K562 (cell line): ENCODE measurements at regions not wholly inside any gene's neighbourhood (a gene's known extent, or its start where the extent isn't known, plus 50 kb on each side); places are given as distances from the start of the nearest gene placed in this dataset.

ENCODE experiments used
- ATAC-seq: fragments of 200-7000 bp; cut with Tn5 transposase; 3 replicates; pipeline ENCODE4 v1.9.1; 2020; ENCODE audit warnings: moderate library complexity
- BruUV-seq: library from RNA; stranded (reverse); fragments of 400-500 nt; replicated peaks from 2 replicates; lab custom pipeline; 2021; lab: Mats Ljungman, UMichigan
- CTCF ChIA-PET: fragments of 300-600 bp; formaldehyde crosslinking; extraction: SDS; loops from one replicate; lab custom pipeline; 2021; ENCODE audit warnings: low intra/inter-chr PET ratio; lab: Yijun Ruan, JAX
- POLR2A ChIA-PET: fragments of 300-600, 350-650 bp; sonication (Branson Sonifier 250); formaldehyde crosslinking; extraction: SDS; loops from one replicate; lab custom pipeline; 2021; ENCODE audit warnings: antibody characterized with exemption, inconsistent platforms; lab: Yijun Ruan, JAX
- DNase-seq, 4 experiments: peaks; one replicate each; pipeline versions ENCODE4 v3.0.0 to v3.0.0-alpha.2; 2011 to 2018; ENCODE audit warnings: low spot score in 3 of 4, mixed read lengths in 3 of 4; ENCODE audit errors: extremely low read depth in 1 of 4
- FAIRE-seq: peaks from 2 replicates; lab custom pipeline; 2011; peaks lifted over from hg19 to GRCh38; lab: Jason Lieb, UNC
- H2AFZ ChIP-seq: 2 replicates; pipeline ENCODE4 v1.6.0; 2011; ENCODE audit warnings: low read depth, low read length, control low read depth, inconsistent platforms
- H3K27ac ChIP-seq: fragments of 200-600 bp; 3 replicates; pipeline ENCODE4 v1.8.0; 2011; ENCODE audit warnings: low read depth, mild to moderate bottlenecking, control low read depth, inconsistent platforms, low read length, moderate library complexity, mixed read lengths; ENCODE audit errors: extremely low read depth
- H3K27me3 ChIP-seq, 2 experiments: fragments of 300-600 bp in 1 of 2; 2 replicates in 1 of 2; 3 replicates in 1 of 2; pipeline versions ENCODE4 v1.6.0 to v1.8.0; 2011; ENCODE audit warnings: inconsistent platforms in 2 of 2, low read length in 2 of 2, mild to moderate bottlenecking in 1 of 2, mixed read lengths in 1 of 2, moderate library complexity in 1 of 2; ENCODE audit not compliant: control insufficient read depth in 2 of 2, insufficient read depth in 2 of 2
- H3K36me3 ChIP-seq: fragments of 300-600 bp; 3 replicates; pipeline ENCODE4 v1.8.0; 2011; ENCODE audit warnings: mild to moderate bottlenecking, low read length, inconsistent platforms; ENCODE audit not compliant: control insufficient read depth, insufficient read depth
- H3K4me1 ChIP-seq, 2 experiments: fragments of 200-600 bp in 1 of 2; replicated peaks in 1 of 2; 2 replicates in 1 of 2; 3 replicates in 1 of 2; pipeline versions ENCODE4 v1.5.1 to v1.8.0; 2011; ENCODE audit warnings: inconsistent platforms in 2 of 2, low read length in 2 of 2, mild to moderate bottlenecking in 1 of 2, mixed read lengths in 1 of 2, moderate library complexity in 1 of 2; ENCODE audit not compliant: control insufficient read depth in 2 of 2, insufficient read depth in 2 of 2
- H3K4me2 ChIP-seq: 2 replicates; pipeline ENCODE4 v1.6.1; 2011; ENCODE audit warnings: low read length, control low read depth, inconsistent platforms, mixed read lengths; ENCODE audit not compliant: insufficient read depth
- H3K4me3 ChIP-seq: fragments of 200-600 bp; sonication (generic), shearing (Covaris generic); 2 replicates; pipeline ENCODE4 v1.5.1; 2016; ENCODE audit warnings: control low read depth, inconsistent platforms
- H3K79me2 ChIP-seq: fragments of 200-600 bp; 3 replicates; pipeline ENCODE4 v1.8.0; 2011; ENCODE audit warnings: low read length, inconsistent platforms; ENCODE audit not compliant: control insufficient read depth, insufficient read depth
- H3K9ac ChIP-seq, 2 experiments: 2 replicates each; pipeline versions ENCODE4 v1.6.0 to v1.6.1; 2011; ENCODE audit warnings: low read depth in 2 of 2, low read length in 2 of 2, control low read depth in 1 of 2, inconsistent platforms in 1 of 2, mild to moderate bottlenecking in 1 of 2, mixed read lengths in 1 of 2; ENCODE audit not compliant: insufficient read depth in 1 of 2
- H3K9me1 ChIP-seq: one replicate; pipeline ENCODE4 v1.6.0; 2011; ENCODE audit warnings: inconsistent platforms, mild to moderate bottlenecking, low read length, moderate library complexity; ENCODE audit not compliant: control insufficient read depth, insufficient read depth
- H3K9me3 ChIP-seq: replicated peaks from 2 replicates; pipeline ENCODE4 v1.5.1; 2011; ENCODE audit warnings: low read depth, low read length, inconsistent platforms; ENCODE audit not compliant: control insufficient read depth, insufficient read depth
- H4K20me1 ChIP-seq: replicated peaks from 2 replicates; pipeline ENCODE4 v1.6.1; 2011; ENCODE audit warnings: low read length, inconsistent platforms, mixed read lengths; ENCODE audit not compliant: control insufficient read depth, insufficient read depth
- ATF6 ChIP-seq: sonication (generic); formaldehyde crosslinking; IDR thresholded peaks from 2 replicates; pipeline ENCODE4 v1.4.0; 2020; ENCODE audit warnings: mild to moderate bottlenecking, missing genetic modification reagents
- CGGBP1 ChIP-seq: fragments of 250-450 bp; sonication (Bioruptor Pico); IDR thresholded peaks from 2 replicates; pipeline ENCODE4 v1.9.0; 2021; ENCODE audit warnings: mild to moderate bottlenecking
- CHD1 ChIP-seq: fragments of 200-600 bp; sonication (generic); IDR thresholded peaks from one replicate; pipeline ENCODE4 v1.6.1; 2012; ENCODE audit warnings: mild to moderate bottlenecking, moderate library complexity, low read length, inconsistent platforms
- ETS1 ChIP-seq: conservative IDR thresholded peaks from 2 replicates; pipeline ENCODE4 v1.6.1; 2011; ENCODE audit warnings: low read depth, mild to moderate bottlenecking, low read length; ENCODE audit not compliant: control insufficient read depth
- HSF4 ChIP-seq: fragments of 250-450 bp; sonication (Bioruptor Pico); IDR thresholded peaks from 2 replicates; pipeline ENCODE4 v2.1.2; 2022; ENCODE audit warnings: mild to moderate bottlenecking, moderate library complexity, borderline replicate concordance
- WGBS: fragments of 100-300 bp; shearing (Covaris generic); methylation state at CpG from one replicate; pipeline ENCODE4 v1.1.6; 2016; ENCODE audit warnings: low coverage, mixed read lengths; ENCODE audit not compliant: insufficient coverage; ENCODE audit errors: missing lambda C conversion rate; 5-methylcytosine and 5-hydroxymethylcytosine counted together
- in situ Hi-C: fragments of 300-500 bp; cut with MboI; formaldehyde crosslinking; loops from 4 replicates; pipeline ENCODE4 v1.15.0; 2018; ENCODE audit warnings: inconsistent platforms, mixed read lengths
- intact Hi-C: fragments of 100-400 bp; cut with micrococcal nuclease; formaldehyde crosslinking; loops from 2 replicates; pipeline ENCODE4 v1.14.2; 2022
- TF ChIP-seq, protein P1 (sequence below), 2 experiments: fragments of 250-450 bp in 1 of 2; fragments of 450-650 bp in 1 of 2; sonication (Bioruptor Pico) in 1 of 2; IDR thresholded peaks; 2 replicates each; pipeline versions ENCODE4 v1.6.1 to v1.8.0; 2016 to 2021; ENCODE audit warnings: mild to moderate bottlenecking in 2 of 2, moderate library complexity in 2 of 2, missing compliant biosample characterization in 1 of 2, missing genetic modification characterization in 1 of 2
- TF ChIP-seq, protein P2 (sequence below): fragments of 450-650 bp; formaldehyde crosslinking; IDR thresholded peaks from 2 replicates; pipeline ENCODE4 v1.4.0; 2020; ENCODE audit warnings: mild to moderate bottlenecking, moderate library complexity

GRCh38 chr20:11249683-11250082 is 575.9 kb upstream of the JAG1 start:
- in situ Hi-C loops, result no loop called here
- POLR2A ChIA-PET, result no interaction called here
- Histone ChIP-seq H3K4me3 (no peak overlapping the region), H3K36me3 (no peaks in the 10 kb centered on the region), H3K4me1 (no peaks in the 10 kb centered on the region), H3K9me3 (no peaks in the 10 kb centered on the region), H3K9me1 (no peaks in the 10 kb centered on the region), H3K4me2 (no peak overlapping the region), H3K27ac (no peak overlapping the region), H3K9ac (no peak overlapping the region), H2AFZ (no peak overlapping the region), H3K27me3 (no peaks in the 10 kb centered on the region), H3K79me2 (no peaks in the 10 kb centered on the region), H4K20me1 (no peaks in the 10 kb centered on the region)
- FAIRE-seq (no peak), DNase-seq (no peak), ATAC-seq (no peak)
- CTCF ChIA-PET, result no interaction called here
- 0% methylated on average over 2 of the region's 2 CpGs for WGBS
- intact Hi-C loops, result no loop called here
- BruUV-seq, result no TSS peak
- TF ChIP-seq, protein P1, sequence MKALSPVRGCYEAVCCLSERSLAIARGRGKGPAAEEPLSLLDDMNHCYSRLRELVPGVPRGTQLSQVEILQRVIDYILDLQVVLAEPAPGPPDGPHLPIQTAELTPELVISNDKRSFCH (CRISPR knock-in tag; IDR thresholded peaks at IDR 0.05), result no peak
- TF ChIP-seq, protein P1 (tag; IDR thresholded peaks at IDR 0.05), result no peak
- no peak for TF ChIP-seq HSF4 (CRISPR knock-in tag)
- TF ChIP-seq CHD1, result no peak
- TF ChIP-seq ATF6, result no peak
- TF ChIP-seq, protein P2, sequence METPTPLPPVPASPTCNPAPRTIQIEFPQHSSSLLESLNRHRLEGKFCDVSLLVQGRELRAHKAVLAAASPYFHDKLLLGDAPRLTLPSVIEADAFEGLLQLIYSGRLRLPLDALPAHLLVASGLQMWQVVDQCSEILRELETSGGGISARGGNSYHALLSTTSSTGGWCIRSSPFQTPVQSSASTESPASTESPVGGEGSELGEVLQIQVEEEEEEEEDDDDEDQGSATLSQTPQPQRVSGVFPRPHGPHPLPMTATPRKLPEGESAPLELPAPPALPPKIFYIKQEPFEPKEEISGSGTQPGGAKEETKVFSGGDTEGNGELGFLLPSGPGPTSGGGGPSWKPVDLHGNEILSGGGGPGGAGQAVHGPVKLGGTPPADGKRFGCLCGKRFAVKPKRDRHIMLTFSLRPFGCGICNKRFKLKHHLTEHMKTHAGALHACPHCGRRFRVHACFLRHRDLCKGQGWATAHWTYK (CRISPR knock-in tag), result no peak
- no peak for TF ChIP-seq CGGBP1
- no peak for TF ChIP-seq ETS1
